K562 (cell line): ENCODE measurements at regions not wholly inside any gene's neighbourhood (a gene's known extent, or its start where the extent isn't known, plus 50 kb on each side); places are given as distances from the start of the nearest gene placed in this dataset.

Source experiments
- ATAC-seq: fragments of 200-7000 bp; cut with Tn5 transposase; 3 replicates; pipeline ENCODE4 v1.9.1; 2020; ENCODE audit warnings: moderate library complexity
- BruUV-seq: library from RNA; stranded (reverse); fragments of 400-500 nt; replicated peaks from 2 replicates; lab custom pipeline; 2021; lab: Mats Ljungman, UMichigan
- CTCF ChIA-PET: fragments of 300-600 bp; formaldehyde crosslinking; extraction: SDS; loops from one replicate; lab custom pipeline; 2021; ENCODE audit warnings: low intra/inter-chr PET ratio; lab: Yijun Ruan, JAX
- POLR2A ChIA-PET: fragments of 300-600, 350-650 bp; sonication (Branson Sonifier 250); formaldehyde crosslinking; extraction: SDS; loops from one replicate; lab custom pipeline; 2021; ENCODE audit warnings: antibody characterized with exemption, inconsistent platforms; lab: Yijun Ruan, JAX
- DNase-seq, 4 experiments: peaks; one replicate each; pipeline versions ENCODE4 v3.0.0 to v3.0.0-alpha.2; 2011 to 2018; ENCODE audit warnings: low spot score in 3 of 4, mixed read lengths in 3 of 4; ENCODE audit errors: extremely low read depth in 1 of 4
- FAIRE-seq: peaks from 2 replicates; lab custom pipeline; 2011; peaks lifted over from hg19 to GRCh38; lab: Jason Lieb, UNC
- H2AFZ ChIP-seq: 2 replicates; pipeline ENCODE4 v1.6.0; 2011; ENCODE audit warnings: low read depth, low read length, control low read depth, inconsistent platforms
- H3K27ac ChIP-seq: fragments of 200-600 bp; 3 replicates; pipeline ENCODE4 v1.8.0; 2011; ENCODE audit warnings: low read depth, mild to moderate bottlenecking, control low read depth, inconsistent platforms, low read length, moderate library complexity, mixed read lengths; ENCODE audit errors: extremely low read depth
- H3K27me3 ChIP-seq, 2 experiments: fragments of 300-600 bp in 1 of 2; 2 replicates in 1 of 2; 3 replicates in 1 of 2; pipeline versions ENCODE4 v1.6.0 to v1.8.0; 2011; ENCODE audit warnings: inconsistent platforms in 2 of 2, low read length in 2 of 2, mild to moderate bottlenecking in 1 of 2, mixed read lengths in 1 of 2, moderate library complexity in 1 of 2; ENCODE audit not compliant: control insufficient read depth in 2 of 2, insufficient read depth in 2 of 2
- H3K36me3 ChIP-seq: fragments of 300-600 bp; 3 replicates; pipeline ENCODE4 v1.8.0; 2011; ENCODE audit warnings: mild to moderate bottlenecking, low read length, inconsistent platforms; ENCODE audit not compliant: control insufficient read depth, insufficient read depth
- H3K4me1 ChIP-seq, 2 experiments: fragments of 200-600 bp in 1 of 2; replicated peaks in 1 of 2; 2 replicates in 1 of 2; 3 replicates in 1 of 2; pipeline versions ENCODE4 v1.5.1 to v1.8.0; 2011; ENCODE audit warnings: inconsistent platforms in 2 of 2, low read length in 2 of 2, mild to moderate bottlenecking in 1 of 2, mixed read lengths in 1 of 2, moderate library complexity in 1 of 2; ENCODE audit not compliant: control insufficient read depth in 2 of 2, insufficient read depth in 2 of 2
- H3K4me2 ChIP-seq: 2 replicates; pipeline ENCODE4 v1.6.1; 2011; ENCODE audit warnings: low read length, control low read depth, inconsistent platforms, mixed read lengths; ENCODE audit not compliant: insufficient read depth
- H3K4me3 ChIP-seq: fragments of 200-600 bp; sonication (generic), shearing (Covaris generic); 2 replicates; pipeline ENCODE4 v1.5.1; 2016; ENCODE audit warnings: control low read depth, inconsistent platforms
- H3K79me2 ChIP-seq: fragments of 200-600 bp; 3 replicates; pipeline ENCODE4 v1.8.0; 2011; ENCODE audit warnings: low read length, inconsistent platforms; ENCODE audit not compliant: control insufficient read depth, insufficient read depth
- H3K9ac ChIP-seq, 2 experiments: 2 replicates each; pipeline versions ENCODE4 v1.6.0 to v1.6.1; 2011; ENCODE audit warnings: low read depth in 2 of 2, low read length in 2 of 2, control low read depth in 1 of 2, inconsistent platforms in 1 of 2, mild to moderate bottlenecking in 1 of 2, mixed read lengths in 1 of 2; ENCODE audit not compliant: insufficient read depth in 1 of 2
- H3K9me1 ChIP-seq: one replicate; pipeline ENCODE4 v1.6.0; 2011; ENCODE audit warnings: inconsistent platforms, mild to moderate bottlenecking, low read length, moderate library complexity; ENCODE audit not compliant: control insufficient read depth, insufficient read depth
- H3K9me3 ChIP-seq: replicated peaks from 2 replicates; pipeline ENCODE4 v1.5.1; 2011; ENCODE audit warnings: low read depth, low read length, inconsistent platforms; ENCODE audit not compliant: control insufficient read depth, insufficient read depth
- H4K20me1 ChIP-seq: replicated peaks from 2 replicates; pipeline ENCODE4 v1.6.1; 2011; ENCODE audit warnings: low read length, inconsistent platforms, mixed read lengths; ENCODE audit not compliant: control insufficient read depth, insufficient read depth
- FUS ChIP-seq: fragments of 200-400 bp; formaldehyde crosslinking; optimal IDR thresholded peaks from 2 replicates; pipeline ENCODE3; 2017; ENCODE audit warnings: low read depth, low read length
- RUNX1 ChIP-seq: sonication (generic); IDR thresholded peaks from 2 replicates; pipeline ENCODE4 v1.6.1; 2016; ENCODE audit warnings: antibody characterized with exemption, low read depth
- SMARCA5 ChIP-seq: fragments of 450-650 bp; IDR thresholded peaks from 2 replicates; pipeline ENCODE4 v1.6.1; 2016
- TEAD1 ChIP-seq, 2 experiments: fragments of 450-650 bp in 1 of 2; sonication (generic) in 1 of 2; formaldehyde crosslinking; IDR thresholded peaks; 2 replicates each; pipeline versions ENCODE4 v1.4.0 to v1.8.0; 2020 to 2022; ENCODE audit warnings: mild to moderate bottlenecking in 2 of 2, missing genetic modification reagents in 1 of 2
- ZNF133 ChIP-seq: fragments of 250-450 bp; sonication (Bioruptor Pico); IDR thresholded peaks from 2 replicates; pipeline ENCODE4 v1.4.0; 2020; ENCODE audit warnings: mild to moderate bottlenecking
- WGBS: fragments of 100-300 bp; shearing (Covaris generic); methylation state at CpG from one replicate; pipeline ENCODE4 v1.1.6; 2016; ENCODE audit warnings: low coverage, mixed read lengths; ENCODE audit not compliant: insufficient coverage; ENCODE audit errors: missing lambda C conversion rate; 5-methylcytosine and 5-hydroxymethylcytosine counted together
- in situ Hi-C: fragments of 300-500 bp; cut with MboI; formaldehyde crosslinking; loops from 4 replicates; pipeline ENCODE4 v1.15.0; 2018; ENCODE audit warnings: inconsistent platforms, mixed read lengths
- intact Hi-C: fragments of 100-400 bp; cut with micrococcal nuclease; formaldehyde crosslinking; loops from 2 replicates; pipeline ENCODE4 v1.14.2; 2022
- TF ChIP-seq, protein P1 (sequence below): IDR thresholded peaks from 2 replicates; pipeline ENCODE4 v1.6.1; 2014; ENCODE audit warnings: antibody characterized with exemption
- TF ChIP-seq, protein P2 (sequence below): fragments of 200-800 bp; sonication (Bioruptor generic); IDR thresholded peaks from 2 replicates; pipeline ENCODE4 v1.6.1; 2016; ENCODE audit warnings: missing genetic modification characterization, missing compliant biosample characterization
- TF ChIP-seq, protein P3 (sequence below): fragments of 450-650 bp; formaldehyde crosslinking; IDR thresholded peaks from 2 replicates; pipeline ENCODE4 v1.4.0; 2020; ENCODE audit warnings: mild to moderate bottlenecking
- TF ChIP-seq, protein P4 (sequence below): fragments of 200-400 bp; formaldehyde crosslinking; IDR thresholded peaks from 2 replicates; pipeline ENCODE4 v1.6.1; 2017; ENCODE audit warnings: mild to moderate bottlenecking, low read depth, low read length, moderate library complexity
- TF ChIP-seq, protein P5 (sequence below): fragments of 450-650 bp; IDR thresholded peaks from 2 replicates; pipeline ENCODE4 v1.6.1; 2016; ENCODE audit warnings: low read depth, mild to moderate bottlenecking, moderate library complexity

DNA sequence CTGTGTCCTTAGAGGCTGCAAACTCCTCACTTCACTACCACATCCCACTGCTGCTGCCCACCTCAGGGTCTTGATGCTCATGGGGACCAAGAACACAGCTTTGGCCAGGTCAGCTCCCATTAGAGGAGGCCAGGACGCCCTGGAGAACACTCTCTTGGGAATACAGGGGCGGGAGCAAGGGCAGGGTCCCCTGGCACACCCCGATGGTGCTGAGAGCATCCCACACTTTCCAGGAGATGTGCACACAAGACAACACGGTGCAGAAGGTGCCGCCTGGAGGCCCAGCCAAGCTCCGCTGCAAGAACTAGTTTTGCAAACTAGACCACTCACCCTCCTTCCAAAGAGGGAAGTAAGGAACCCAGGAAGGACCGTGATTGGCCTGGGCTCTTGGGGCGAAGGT lies 304.4 kb upstream of the SALL3 start:
- intact Hi-C loops = no loop called here
- no TSS peak for BruUV-seq
- CTCF ChIA-PET = no interaction called here
- FAIRE-seq (no peak), ATAC-seq (no peak), DNase-seq (no peak)
- no peak overlapping the region for H3K4me3 ChIP-seq
- in situ Hi-C loops = no loop called here
- no peaks in the 10 kb centered on the region for H3K9me1 ChIP-seq
- H3K79me2 ChIP-seq = no peaks in the 10 kb centered on the region
- no peaks in the 10 kb centered on the region for H4K20me1 ChIP-seq
- H3K9ac ChIP-seq = no peak overlapping the region
- TF ChIP-seq RUNX1 (no peak), FUS (no peak), ZNF133 (no peak), TEAD1 (CRISPR knock-in tag; IDR thresholded peaks at IDR 0.05) (no peak), SMARCA5 (no peak)
- TF ChIP-seq, protein P1, sequence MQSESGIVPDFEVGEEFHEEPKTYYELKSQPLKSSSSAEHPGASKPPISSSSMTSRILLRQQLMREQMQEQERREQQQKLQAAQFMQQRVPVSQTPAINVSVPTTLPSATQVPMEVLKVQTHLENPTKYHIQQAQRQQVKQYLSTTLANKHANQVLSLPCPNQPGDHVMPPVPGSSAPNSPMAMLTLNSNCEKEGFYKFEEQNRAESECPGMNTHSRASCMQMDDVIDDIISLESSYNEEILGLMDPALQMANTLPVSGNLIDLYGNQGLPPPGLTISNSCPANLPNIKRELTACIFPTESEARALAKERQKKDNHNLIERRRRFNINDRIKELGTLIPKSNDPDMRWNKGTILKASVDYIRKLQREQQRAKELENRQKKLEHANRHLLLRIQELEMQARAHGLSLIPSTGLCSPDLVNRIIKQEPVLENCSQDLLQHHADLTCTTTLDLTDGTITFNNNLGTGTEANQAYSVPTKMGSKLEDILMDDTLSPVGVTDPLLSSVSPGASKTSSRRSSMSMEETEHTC = no peak
- TF ChIP-seq, protein P2, sequence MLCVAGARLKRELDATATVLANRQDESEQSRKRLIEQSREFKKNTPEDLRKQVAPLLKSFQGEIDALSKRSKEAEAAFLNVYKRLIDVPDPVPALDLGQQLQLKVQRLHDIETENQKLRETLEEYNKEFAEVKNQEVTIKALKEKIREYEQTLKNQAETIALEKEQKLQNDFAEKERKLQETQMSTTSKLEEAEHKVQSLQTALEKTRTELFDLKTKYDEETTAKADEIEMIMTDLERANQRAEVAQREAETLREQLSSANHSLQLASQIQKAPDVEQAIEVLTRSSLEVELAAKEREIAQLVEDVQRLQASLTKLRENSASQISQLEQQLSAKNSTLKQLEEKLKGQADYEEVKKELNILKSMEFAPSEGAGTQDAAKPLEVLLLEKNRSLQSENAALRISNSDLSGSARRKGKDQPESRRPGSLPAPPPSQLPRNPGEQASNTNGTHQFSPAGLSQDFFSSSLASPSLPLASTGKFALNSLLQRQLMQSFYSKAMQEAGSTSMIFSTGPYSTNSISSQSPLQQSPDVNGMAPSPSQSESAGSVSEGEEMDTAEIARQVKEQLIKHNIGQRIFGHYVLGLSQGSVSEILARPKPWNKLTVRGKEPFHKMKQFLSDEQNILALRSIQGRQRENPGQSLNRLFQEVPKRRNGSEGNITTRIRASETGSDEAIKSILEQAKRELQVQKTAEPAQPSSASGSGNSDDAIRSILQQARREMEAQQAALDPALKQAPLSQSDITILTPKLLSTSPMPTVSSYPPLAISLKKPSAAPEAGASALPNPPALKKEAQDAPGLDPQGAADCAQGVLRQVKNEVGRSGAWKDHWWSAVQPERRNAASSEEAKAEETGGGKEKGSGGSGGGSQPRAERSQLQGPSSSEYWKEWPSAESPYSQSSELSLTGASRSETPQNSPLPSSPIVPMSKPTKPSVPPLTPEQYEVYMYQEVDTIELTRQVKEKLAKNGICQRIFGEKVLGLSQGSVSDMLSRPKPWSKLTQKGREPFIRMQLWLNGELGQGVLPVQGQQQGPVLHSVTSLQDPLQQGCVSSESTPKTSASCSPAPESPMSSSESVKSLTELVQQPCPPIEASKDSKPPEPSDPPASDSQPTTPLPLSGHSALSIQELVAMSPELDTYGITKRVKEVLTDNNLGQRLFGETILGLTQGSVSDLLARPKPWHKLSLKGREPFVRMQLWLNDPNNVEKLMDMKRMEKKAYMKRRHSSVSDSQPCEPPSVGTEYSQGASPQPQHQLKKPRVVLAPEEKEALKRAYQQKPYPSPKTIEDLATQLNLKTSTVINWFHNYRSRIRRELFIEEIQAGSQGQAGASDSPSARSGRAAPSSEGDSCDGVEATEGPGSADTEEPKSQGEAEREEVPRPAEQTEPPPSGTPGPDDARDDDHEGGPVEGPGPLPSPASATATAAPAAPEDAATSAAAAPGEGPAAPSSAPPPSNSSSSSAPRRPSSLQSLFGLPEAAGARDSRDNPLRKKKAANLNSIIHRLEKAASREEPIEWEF = no peak
- TF ChIP-seq, protein P3, sequence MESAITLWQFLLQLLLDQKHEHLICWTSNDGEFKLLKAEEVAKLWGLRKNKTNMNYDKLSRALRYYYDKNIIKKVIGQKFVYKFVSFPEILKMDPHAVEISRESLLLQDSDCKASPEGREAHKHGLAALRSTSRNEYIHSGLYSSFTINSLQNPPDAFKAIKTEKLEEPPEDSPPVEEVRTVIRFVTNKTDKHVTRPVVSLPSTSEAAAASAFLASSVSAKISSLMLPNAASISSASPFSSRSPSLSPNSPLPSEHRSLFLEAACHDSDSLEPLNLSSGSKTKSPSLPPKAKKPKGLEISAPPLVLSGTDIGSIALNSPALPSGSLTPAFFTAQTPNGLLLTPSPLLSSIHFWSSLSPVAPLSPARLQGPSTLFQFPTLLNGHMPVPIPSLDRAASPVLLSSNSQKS = no peak
- TF ChIP-seq, protein P4, sequence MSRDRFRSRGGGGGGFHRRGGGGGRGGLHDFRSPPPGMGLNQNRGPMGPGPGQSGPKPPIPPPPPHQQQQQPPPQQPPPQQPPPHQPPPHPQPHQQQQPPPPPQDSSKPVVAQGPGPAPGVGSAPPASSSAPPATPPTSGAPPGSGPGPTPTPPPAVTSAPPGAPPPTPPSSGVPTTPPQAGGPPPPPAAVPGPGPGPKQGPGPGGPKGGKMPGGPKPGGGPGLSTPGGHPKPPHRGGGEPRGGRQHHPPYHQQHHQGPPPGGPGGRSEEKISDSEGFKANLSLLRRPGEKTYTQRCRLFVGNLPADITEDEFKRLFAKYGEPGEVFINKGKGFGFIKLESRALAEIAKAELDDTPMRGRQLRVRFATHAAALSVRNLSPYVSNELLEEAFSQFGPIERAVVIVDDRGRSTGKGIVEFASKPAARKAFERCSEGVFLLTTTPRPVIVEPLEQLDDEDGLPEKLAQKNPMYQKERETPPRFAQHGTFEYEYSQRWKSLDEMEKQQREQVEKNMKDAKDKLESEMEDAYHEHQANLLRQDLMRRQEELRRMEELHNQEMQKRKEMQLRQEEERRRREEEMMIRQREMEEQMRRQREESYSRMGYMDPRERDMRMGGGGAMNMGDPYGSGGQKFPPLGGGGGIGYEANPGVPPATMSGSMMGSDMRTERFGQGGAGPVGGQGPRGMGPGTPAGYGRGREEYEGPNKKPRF = no peak
- TF ChIP-seq, protein P5, sequence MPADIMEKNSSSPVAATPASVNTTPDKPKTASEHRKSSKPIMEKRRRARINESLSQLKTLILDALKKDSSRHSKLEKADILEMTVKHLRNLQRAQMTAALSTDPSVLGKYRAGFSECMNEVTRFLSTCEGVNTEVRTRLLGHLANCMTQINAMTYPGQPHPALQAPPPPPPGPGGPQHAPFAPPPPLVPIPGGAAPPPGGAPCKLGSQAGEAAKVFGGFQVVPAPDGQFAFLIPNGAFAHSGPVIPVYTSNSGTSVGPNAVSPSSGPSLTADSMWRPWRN = no peak
- H2AFZ ChIP-seq = no peak overlapping the region
- H3K36me3 ChIP-seq = no peaks in the 10 kb centered on the region
- no peak overlapping the region for H3K4me2 ChIP-seq
- no peaks in the 10 kb centered on the region for H3K4me1 ChIP-seq
- WGBS = 0% methylated on average over 7 of the region's 8 CpGs
- no peak overlapping the region for H3K27ac ChIP-seq
- H3K9me3 ChIP-seq = no peaks in the 10 kb centered on the region
- POLR2A ChIA-PET = no interaction called here
- H3K27me3 ChIP-seq = peaks cover 7 to 49% of the 10 kb centered on the region in 2 experiments; a peak in 4 of 5 replicates
